Nephron (organoid): ENCODE measurements at regions not wholly inside any gene's neighbourhood (a gene's known extent, or its start where the extent isn't known, plus 50 kb on each side); places are given as distances from the start of the nearest gene placed in this dataset.

Experiments
- H3K27ac Mint-ChIP-seq, 3 experiments: 2 replicates each; pipeline ENCODE4 v1.8.0; 2020; ENCODE audit warnings: mixed read lengths in 3 of 3, mild to moderate bottlenecking in 2 of 3, moderate library complexity in 1 of 3
- H3K27me3 Mint-ChIP-seq: 2 replicates; pipeline ENCODE4 v1.8.0; 2021; ENCODE audit warnings: low read depth, mild to moderate bottlenecking, moderate library complexity, mixed read lengths
- H3K36me3 Mint-ChIP-seq: 2 replicates; pipeline ENCODE4 v1.8.0; 2020; ENCODE audit warnings: low read depth, mixed read lengths
- H3K4me1 Mint-ChIP-seq: 2 replicates; pipeline ENCODE4 v1.8.0; 2020; ENCODE audit warnings: mixed read lengths
- H3K4me3 Mint-ChIP-seq, 3 experiments: 2 replicates each; pipeline ENCODE4 v1.8.0; 2020; ENCODE audit warnings: mild to moderate bottlenecking in 3 of 3, mixed read lengths in 3 of 3, moderate library complexity in 2 of 3
- H3K9me3 Mint-ChIP-seq: 2 replicates; pipeline ENCODE4 v1.8.0; 2020; ENCODE audit warnings: mixed read lengths
- TF ChIP-seq, protein P1 (sequence below), 3 experiments: fragments of 200-600 bp; sonication (generic); IDR thresholded peaks; one replicate each; pipeline ENCODE4 v1.5.0; 2021; ENCODE audit warnings: antibody characterized with exemption in 3 of 3; ENCODE audit not compliant: unreplicated experiment in 3 of 3

DNA sequence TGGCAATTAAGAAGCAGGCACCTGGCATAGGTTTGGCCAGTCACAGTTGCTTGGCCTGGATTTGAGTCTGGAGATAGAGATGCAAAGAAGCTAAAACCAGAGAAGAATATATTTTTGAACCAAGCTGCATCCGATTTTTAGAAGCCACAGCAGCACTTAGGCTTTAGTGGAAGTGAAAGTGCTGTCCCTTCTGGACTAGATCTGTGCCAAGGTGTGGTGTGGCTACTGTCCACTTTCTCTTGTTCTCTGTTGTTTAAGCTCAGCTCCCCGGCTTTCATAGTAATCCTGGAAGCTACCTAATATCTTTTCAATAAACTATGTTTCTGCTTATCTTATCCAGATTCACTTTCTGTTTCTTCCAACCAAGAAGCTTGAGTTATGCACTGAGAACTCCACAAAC lies 183.4 kb upstream of the THRB start:
- Mint-ChIP-seq H3K4me3 (no peak overlapping the region), H3K4me1 (peaks cover 16% of the 10 kb centered on the region), H3K9me3 (no peaks in the 10 kb centered on the region), H3K36me3 (no peaks in the 10 kb centered on the region), H3K27me3 (no peaks in the 10 kb centered on the region), H3K27ac (no peak overlapping the region)
- TF ChIP-seq, protein P1, sequence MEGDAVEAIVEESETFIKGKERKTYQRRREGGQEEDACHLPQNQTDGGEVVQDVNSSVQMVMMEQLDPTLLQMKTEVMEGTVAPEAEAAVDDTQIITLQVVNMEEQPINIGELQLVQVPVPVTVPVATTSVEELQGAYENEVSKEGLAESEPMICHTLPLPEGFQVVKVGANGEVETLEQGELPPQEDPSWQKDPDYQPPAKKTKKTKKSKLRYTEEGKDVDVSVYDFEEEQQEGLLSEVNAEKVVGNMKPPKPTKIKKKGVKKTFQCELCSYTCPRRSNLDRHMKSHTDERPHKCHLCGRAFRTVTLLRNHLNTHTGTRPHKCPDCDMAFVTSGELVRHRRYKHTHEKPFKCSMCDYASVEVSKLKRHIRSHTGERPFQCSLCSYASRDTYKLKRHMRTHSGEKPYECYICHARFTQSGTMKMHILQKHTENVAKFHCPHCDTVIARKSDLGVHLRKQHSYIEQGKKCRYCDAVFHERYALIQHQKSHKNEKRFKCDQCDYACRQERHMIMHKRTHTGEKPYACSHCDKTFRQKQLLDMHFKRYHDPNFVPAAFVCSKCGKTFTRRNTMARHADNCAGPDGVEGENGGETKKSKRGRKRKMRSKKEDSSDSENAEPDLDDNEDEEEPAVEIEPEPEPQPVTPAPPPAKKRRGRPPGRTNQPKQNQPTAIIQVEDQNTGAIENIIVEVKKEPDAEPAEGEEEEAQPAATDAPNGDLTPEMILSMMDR (IDR thresholded peaks at IDR 0.05; ENCODE audit: unreplicated experiment in 3 of 3): no peak

DNA sequence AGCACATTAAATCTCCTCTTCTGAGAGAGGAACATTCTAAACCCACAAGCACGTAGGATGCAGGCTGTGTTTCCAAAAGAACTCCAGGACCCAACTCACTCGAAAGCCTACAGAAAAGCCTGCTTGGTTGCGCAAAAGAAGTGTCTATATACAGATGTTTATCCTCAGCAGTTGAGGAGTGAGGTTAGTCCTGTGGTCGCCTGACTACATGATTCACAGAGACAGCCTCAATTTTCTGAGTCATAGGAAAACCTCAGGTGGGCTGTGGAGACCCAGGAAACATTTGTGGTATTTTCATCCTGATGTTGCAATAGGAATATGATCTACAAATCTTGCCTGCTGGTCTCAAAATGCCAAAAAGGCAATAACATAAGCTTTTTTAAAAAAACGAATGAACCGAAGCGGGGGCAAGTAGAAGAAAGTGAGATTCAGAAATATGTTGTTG lies 183.8 kb upstream of the THRB start:
- Mint-ChIP-seq H3K9me3 (no peaks in the 10 kb centered on the region), H3K27me3 (no peaks in the 10 kb centered on the region), H3K4me3 (no peak overlapping the region), H3K27ac (no peak overlapping the region), H3K4me1 (peaks cover 19% of the 10 kb centered on the region), H3K36me3 (no peaks in the 10 kb centered on the region)
- TF ChIP-seq, protein P1 (IDR thresholded peaks at IDR 0.05; ENCODE audit: unreplicated experiment in 3 of 3): no peak

DNA sequence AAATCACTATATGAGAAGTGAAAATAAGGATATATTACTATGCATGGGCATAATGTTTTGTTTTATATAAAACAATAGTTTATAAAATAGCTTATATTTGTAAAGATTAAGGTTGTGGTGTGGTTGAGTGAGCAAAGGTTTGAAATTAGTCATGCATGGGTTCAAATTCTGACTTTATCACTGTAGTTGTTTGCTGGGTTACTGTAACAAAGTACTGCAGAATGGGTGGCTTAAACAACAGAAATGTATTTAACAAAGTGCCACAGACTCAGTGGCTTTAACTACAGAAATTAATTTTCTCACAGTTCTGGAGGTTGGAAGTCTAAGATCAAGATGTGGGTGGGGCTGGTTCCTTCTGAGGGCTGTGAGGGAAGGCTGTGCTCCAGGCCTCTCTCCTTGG lies 184.8 kb upstream of the THRB start:
- Mint-ChIP-seq H3K4me3 (no peak overlapping the region), H3K36me3 (no peaks in the 10 kb centered on the region), H3K27me3 (no peaks in the 10 kb centered on the region), H3K4me1 (peaks cover 26% of the 10 kb centered on the region), H3K9me3 (no peaks in the 10 kb centered on the region), H3K27ac (no peak overlapping the region)
- TF ChIP-seq, protein P1 (IDR thresholded peaks at IDR 0.05; ENCODE audit: unreplicated experiment in 3 of 3): no peak

DNA sequence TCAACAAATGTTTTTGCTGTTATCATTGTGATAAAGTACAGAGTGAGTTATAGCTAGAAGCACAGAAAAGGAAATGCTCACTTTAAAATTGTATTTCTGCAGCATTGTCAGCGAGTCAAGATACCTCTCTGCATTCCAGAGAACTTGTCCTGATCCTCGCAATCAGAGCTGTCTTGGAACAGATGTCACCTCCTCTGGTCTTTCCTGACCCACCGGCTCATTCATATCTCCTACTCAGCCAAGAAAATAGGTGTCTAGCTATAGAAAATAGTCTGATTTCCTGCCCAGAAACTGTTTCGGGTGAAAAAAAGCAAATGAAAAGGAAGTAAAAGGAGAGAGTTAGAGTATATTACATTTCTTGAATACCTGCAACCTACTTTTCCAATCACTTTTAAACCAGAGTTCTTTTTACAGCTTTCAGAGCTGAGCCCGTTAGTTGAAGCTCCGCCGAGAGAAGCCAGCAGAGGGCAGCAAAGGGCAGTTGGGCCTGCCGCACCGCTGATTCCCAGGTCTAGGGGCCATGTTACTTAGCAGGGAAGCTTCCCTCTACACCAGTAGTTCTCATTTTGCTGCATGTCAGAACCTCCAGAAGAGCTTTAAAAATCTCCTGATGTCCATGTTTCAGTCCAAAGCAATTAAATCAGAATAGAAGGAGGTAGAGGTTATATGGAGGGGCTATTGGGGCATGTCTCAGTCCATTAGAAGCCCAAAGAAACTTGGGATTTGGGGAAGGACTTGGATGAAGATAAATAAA lies 185.7 kb upstream of the THRB start:
- no peak overlapping the region for H3K4me3 Mint-ChIP-seq
- no peaks in the 10 kb centered on the region for H3K27me3 Mint-ChIP-seq
- TF ChIP-seq, protein P1 (IDR thresholded peaks at IDR 0.05; ENCODE audit: unreplicated experiment in 3 of 3): peak; percentile 81 to 82 (median 82)
- peak overlapping the region in 2 of 3 experiments; percentile 7 to 10 for H3K27ac Mint-ChIP-seq
- no peaks in the 10 kb centered on the region for H3K9me3 Mint-ChIP-seq
- H3K4me1 Mint-ChIP-seq: peaks cover 30% of the 10 kb centered on the region
- no peaks in the 10 kb centered on the region for H3K36me3 Mint-ChIP-seq

DNA sequence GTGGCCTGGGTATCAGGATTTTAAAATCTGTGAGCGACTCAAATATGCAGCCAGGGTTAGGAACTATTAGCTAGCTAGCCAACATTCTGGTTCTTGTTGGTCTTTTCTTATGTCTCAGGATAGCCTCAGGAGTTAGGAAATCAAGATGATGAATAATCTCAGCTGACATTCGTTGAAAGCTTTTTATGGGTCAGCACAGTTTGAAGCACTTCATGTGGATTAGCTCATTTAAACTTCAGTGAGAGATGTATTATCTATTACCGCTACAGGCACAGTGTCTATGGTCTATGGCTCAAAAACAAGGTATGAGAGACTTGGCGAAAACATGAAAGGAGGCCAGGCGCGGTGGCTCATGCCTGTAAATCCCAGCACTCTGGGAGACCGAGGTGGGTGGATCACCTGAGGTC lies 187.5 kb upstream of the THRB start:
- H3K4me1 Mint-ChIP-seq: peaks cover 30% of the 10 kb centered on the region
- no peaks in the 10 kb centered on the region for H3K9me3 Mint-ChIP-seq
- H3K4me3 Mint-ChIP-seq: no peak overlapping the region
- no peaks in the 10 kb centered on the region for H3K27me3 Mint-ChIP-seq
- TF ChIP-seq, protein P1 (IDR thresholded peaks at IDR 0.05; ENCODE audit: unreplicated experiment in 3 of 3): no peak
- no peak overlapping the region for H3K27ac Mint-ChIP-seq
- no peaks in the 10 kb centered on the region for H3K36me3 Mint-ChIP-seq

DNA sequence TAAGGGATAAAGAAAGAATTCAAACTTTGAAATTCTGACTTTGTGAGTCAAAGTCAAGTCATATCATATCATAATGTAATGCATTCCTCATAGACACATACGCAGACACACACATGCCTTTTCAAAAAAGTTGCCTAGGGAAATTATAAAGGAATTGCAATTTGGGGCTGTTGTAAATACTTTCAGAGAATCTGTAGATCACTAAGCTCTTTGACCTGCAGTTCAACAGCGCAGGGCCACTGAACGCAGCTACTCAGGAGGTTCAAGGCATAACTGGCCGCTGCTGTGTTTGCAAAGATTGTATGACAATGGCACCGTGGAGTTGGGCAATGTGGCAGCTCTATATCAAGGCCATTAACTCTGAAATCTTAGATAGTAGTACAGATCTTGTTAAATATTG lies 188.4 kb upstream of the THRB start:
- Mint-ChIP-seq H3K4me1 (peaks cover 31% of the 10 kb centered on the region), H3K27ac (no peak overlapping the region), H3K27me3 (no peaks in the 10 kb centered on the region)

More for the DNA sequence above, 188.4 kb upstream of the THRB start:
- H3K4me3 Mint-ChIP-seq: no peak overlapping the region
- TF ChIP-seq, protein P1 (IDR thresholded peaks at IDR 0.05; ENCODE audit: unreplicated experiment in 3 of 3): no peak
- H3K36me3 Mint-ChIP-seq: no peaks in the 10 kb centered on the region
- no peaks in the 10 kb centered on the region for H3K9me3 Mint-ChIP-seq
